Mucosa of descending colon (tissue), 3 donors: ENCODE measurements at regions not wholly inside any gene's neighbourhood (a gene's known extent, or its start where the extent isn't known, plus 50 kb on each side); places are given as distances from the start of the nearest gene placed in this dataset.

Experiments used
- ATAC-seq: fragments of 200-7000 bp; cut with Tn5 transposase; one replicate; pipeline ENCODE4 v1.9.1; 2020; ENCODE audit warnings: mild to moderate bottlenecking, moderate library complexity
- DNase-seq, 3 donors: peaks; one replicate each; pipeline ENCODE4 v3.0.0-alpha.2; 2020
- H3K36me3 ChIP-seq: fragments of 200-600 bp; one replicate; pipeline ENCODE4 v1.8.0; 2021; ENCODE audit warnings: low read depth, mild to moderate bottlenecking
- H3K4me1 ChIP-seq: fragments of 200-600 bp; one replicate; pipeline ENCODE4 v1.8.0; 2021; ENCODE audit warnings: low read depth, mild to moderate bottlenecking
- H3K4me3 ChIP-seq: fragments of 200-600 bp; one replicate; pipeline ENCODE4 v1.8.0; 2021; ENCODE audit warnings: mild to moderate bottlenecking
- H3K9me3 ChIP-seq: fragments of 200-600 bp; one replicate; pipeline ENCODE4 v1.8.0; 2021; ENCODE audit warnings: mild to moderate bottlenecking
- CTCF ChIP-seq: fragments of 200-600 bp; IDR thresholded peaks from one replicate; pipeline ENCODE4 v1.8.0; 2022; ENCODE audit warnings: antibody characterized with exemption, mild to moderate bottlenecking
- intact Hi-C, 2 donors: fragments of 100-400 bp; cut with DNase I in 1 of 2; cut with micrococcal nuclease in 1 of 2; formaldehyde crosslinking; loops; one replicate each; pipeline versions ENCODE4 v1.11.0 to v1.11.1; 2022; cut with DNase I, micrococcal nuclease
- donor health status: DM: no; HTN: no; CAD: no; lungs with moderate emphysema.
- donor health status: DM: no; HTN: no; CAD: no.
- donor health status: DM: no; HTN: yes; CAD: no.

- intact Hi-C loops = no loop called here
- Histone ChIP-seq H3K9me3 (no peaks in the 10 kb centered on the region), H3K4me3 (no peak overlapping the region), H3K4me1 (no peaks in the 10 kb centered on the region), H3K36me3 (no peaks in the 10 kb centered on the region)
- TF ChIP-seq CTCF = no peak
- ATAC-seq (no peak), DNase-seq (no peak)
These were observed 136.5 kb upstream of the ZC3H11B start for GRCh38 chr1:219749370-219749769.

GRCh38 chr1:219746141-219746540 lies 133.2 kb upstream of the ZC3H11B start:
- Histone ChIP-seq H3K9me3 (no peaks in the 10 kb centered on the region), H3K4me3 (no peak overlapping the region), H3K36me3 (no peaks in the 10 kb centered on the region), H3K4me1 (no peaks in the 10 kb centered on the region)
- no peak for TF ChIP-seq CTCF
- intact Hi-C loops = no loop called here
- ATAC-seq = no peak
- no peak for DNase-seq

- intact Hi-C loops = no loop called here
- no peak for ATAC-seq
- Histone ChIP-seq H3K4me1 (no peaks in the 10 kb centered on the region), H3K4me3 (no peak overlapping the region), H3K36me3 (no peaks in the 10 kb centered on the region), H3K9me3 (no peaks in the 10 kb centered on the region)
- no peak for DNase-seq
- no peak for TF ChIP-seq CTCF
These were observed 132.0 kb upstream of the ZC3H11B start for GRCh38 chr1:219744652-219745469.

- intact Hi-C loops = no loop called here
- Histone ChIP-seq H3K4me1 (no peaks in the 10 kb centered on the region), H3K4me3 (no peak overlapping the region), H3K36me3 (no peaks in the 10 kb centered on the region), H3K9me3 (no peaks in the 10 kb centered on the region)
- no peak for TF ChIP-seq CTCF
- DNase-seq (no peak), ATAC-seq (no peak)
These were observed 128.4 kb upstream of the ZC3H11B start for GRCh38 chr1:219741011-219741970.

- intact Hi-C loops = no loop called here
- no peak for DNase-seq
- Histone ChIP-seq H3K36me3 (no peaks in the 10 kb centered on the region), H3K4me3 (no peak overlapping the region), H3K4me1 (no peaks in the 10 kb centered on the region), H3K9me3 (no peaks in the 10 kb centered on the region)
- TF ChIP-seq CTCF = no peak
- no peak for ATAC-seq
These were observed 120.7 kb upstream of the ZC3H11B start for GRCh38 chr1:219733511-219734174.
